Right lobe of liver (tissue), 6 donors: ENCODE measurements at regions not wholly inside any gene's neighbourhood (a gene's known extent, or its start where the extent isn't known, plus 50 kb on each side); places are given as distances from the start of the nearest gene placed in this dataset.

Source experiments
- ATAC-seq, 4 donors: fragments of 200-7000 bp; cut with Tn5 transposase; one replicate each; pipeline ENCODE4 v1.9.1; 2020; ENCODE audit warnings: mild to moderate bottlenecking in 4 of 4, moderate library complexity in 4 of 4
- DNase-seq, 3 donors: peaks; one replicate each; pipeline ENCODE4 v3.0.0-alpha.2; 2020
- H3K27ac ChIP-seq, 3 donors: fragments of 200-600 bp; one replicate each; pipeline ENCODE4 v1.8.0; 2022
- H3K27me3 ChIP-seq, 2 donors: fragments of 200-600 bp; one replicate each; pipeline ENCODE4 v1.8.0; 2022
- H3K36me3 ChIP-seq, 4 donors: fragments of 200-600 bp; sonication (generic) in 1 of 4; one replicate each; pipeline versions ENCODE4 v1.5.1 to v1.8.0; 2017 to 2022; ENCODE audit warnings: control low read depth in 1 of 4
- H3K4me1 ChIP-seq, 4 donors: fragments of 200-600 bp; sonication (generic) in 1 of 4; one replicate each; pipeline versions ENCODE4 v1.5.1 to v1.8.0; 2017 to 2022; ENCODE audit warnings: control low read depth in 1 of 4
- H3K4me3 ChIP-seq, 3 donors: fragments of 200-600 bp; one replicate each; pipeline ENCODE4 v1.8.0; 2022
- H3K9me3 ChIP-seq, 4 donors: fragments of 200-600 bp; sonication (generic) in 1 of 4; one replicate each; pipeline versions ENCODE4 v1.5.1 to v1.8.0; 2017 to 2022; ENCODE audit warnings: control low read depth in 1 of 4
- CTCF ChIP-seq, 4 donors: fragments of 200-600 bp in 3 of 4; fragments of 450-650 bp in 1 of 4; IDR thresholded peaks; one replicate each; pipeline versions ENCODE4 v1.5.1 to v1.8.0; 2016 to 2022; ENCODE audit warnings: antibody characterized with exemption in 4 of 4, mild to moderate bottlenecking in 2 of 4
- POLR2A ChIP-seq: fragments of 450-650 bp; IDR thresholded peaks from one replicate; pipeline ENCODE4 v1.6.1; 2017; ENCODE audit warnings: antibody characterized with exemption, mild to moderate bottlenecking
- WGBS: methylation state at CpG from one replicate; pipeline ENCODE4 v1.1.6; 2018; ENCODE audit warnings: low coverage, low lambda C conversion rate; ENCODE audit not compliant: insufficient coverage; ENCODE audit errors: missing lambda C conversion rate; 5-methylcytosine and 5-hydroxymethylcytosine counted together
- intact Hi-C, 2 donors: fragments of 100-400 bp; cut with DNase I; formaldehyde crosslinking; loops; one replicate each; pipeline versions ENCODE4 v1.11.2 to v1.14.1; 2022
- donor health status: DM: no; HTN: yes; CAD: no.
- donor health status: DM: no; HTN: no; CAD: no.
- donor health status: DM: no; HTN: no; CAD: no.
- donor health status: DM: no; HTN: yes; CAD: no.
- donor health status: DM: no; HTN: yes; CAD: no.

DNA sequence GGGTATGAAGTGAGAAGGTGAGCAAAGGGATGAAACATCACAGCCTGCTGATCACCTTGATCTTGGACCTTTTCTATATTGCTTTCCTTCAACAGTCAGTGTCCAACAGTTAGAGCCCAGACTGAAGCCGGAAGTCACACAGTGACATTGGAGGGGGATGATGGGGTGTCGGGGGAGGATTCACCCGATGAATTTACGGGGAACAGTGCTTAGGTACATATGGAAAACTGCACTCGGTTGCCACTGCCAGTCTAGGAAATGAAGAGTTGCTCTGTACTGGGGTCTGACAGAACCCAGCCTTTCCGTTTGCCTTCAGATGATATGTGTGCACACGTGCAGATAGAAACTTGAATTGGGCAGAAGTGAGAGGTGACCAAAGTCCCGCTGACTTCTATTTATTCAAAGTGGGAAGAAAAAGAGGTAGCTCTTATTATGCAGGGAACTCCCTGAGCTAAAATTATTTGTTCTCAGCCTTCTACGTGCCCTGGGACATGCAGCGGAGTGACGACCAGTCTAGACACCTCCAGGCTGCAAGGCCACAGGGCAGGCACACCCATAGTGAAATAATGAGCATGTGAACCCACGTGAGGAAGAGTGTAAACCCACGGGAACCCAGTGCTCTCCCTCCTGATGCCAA lies 107.2 kb upstream of the INHBA start:
- Histone ChIP-seq H3K27me3 (no peaks in the 10 kb centered on the region), H3K27ac (no peak overlapping the region), H3K36me3 (no peaks in the 10 kb centered on the region), H3K4me3 (no peak overlapping the region), H3K4me1 (no peaks in the 10 kb centered on the region), H3K9me3 (no peaks in the 10 kb centered on the region)
- DNase-seq (no peak), ATAC-seq (no peak)
- no peak for TF ChIP-seq CTCF (IDR thresholded peaks at IDR 0.05)
- TF ChIP-seq POLR2A, result no peak
- WGBS, result 56% methylated on average over 13 of the region's 13 CpGs
- intact Hi-C loops, result no loop called here

- ATAC-seq (no peak), DNase-seq (no peak)
- Histone ChIP-seq H3K9me3 (no peaks in the 10 kb centered on the region), H3K36me3 (no peaks in the 10 kb centered on the region), H3K4me1 (no peaks in the 10 kb centered on the region), H3K4me3 (no peak overlapping the region), H3K27ac (no peak overlapping the region), H3K27me3 (no peaks in the 10 kb centered on the region)
- TF ChIP-seq CTCF (IDR thresholded peaks at IDR 0.05) (no peak), POLR2A (no peak)
- whole genome bisulfite sequencing, result 50% methylated on average over 1 of the region's 1 CpG
- intact Hi-C loops, result no loop called here
Observed at GRCh38 chr7:41809529-41809939, 106.6 kb upstream of the INHBA start.

DNA sequence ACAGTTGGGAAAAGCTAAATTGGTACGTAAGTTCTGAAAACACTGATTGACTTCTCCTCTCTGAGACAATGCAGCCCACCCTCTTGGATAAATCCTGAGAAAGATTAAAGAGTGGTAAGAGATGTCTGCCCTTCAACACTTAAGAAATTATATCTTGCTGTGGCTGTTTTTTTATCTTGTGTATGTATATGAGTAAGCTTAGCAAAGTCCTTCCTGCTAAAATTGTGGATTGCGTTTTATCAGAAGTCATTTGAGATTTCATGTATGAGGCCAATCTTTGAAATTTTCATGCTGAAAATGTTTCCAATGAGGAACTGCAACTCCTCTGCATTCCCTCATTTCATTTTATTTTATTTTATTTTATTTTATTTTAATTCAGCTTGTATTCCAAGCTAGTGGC lies 106.2 kb upstream of the INHBA start:
- Histone ChIP-seq H3K4me1 (no peaks in the 10 kb centered on the region), H3K36me3 (no peaks in the 10 kb centered on the region), H3K27me3 (no peaks in the 10 kb centered on the region), H3K9me3 (no peaks in the 10 kb centered on the region), H3K4me3 (no peak overlapping the region), H3K27ac (no peak overlapping the region)
- intact Hi-C loops, result no loop called here
- 67% methylated on average over 2 of the region's 2 CpGs for WGBS
- TF ChIP-seq CTCF (IDR thresholded peaks at IDR 0.05), result no peak
- TF ChIP-seq POLR2A, result no peak
- ATAC-seq, result no peak
- no peak for DNase-seq

GRCh38 chr7:41808541-41808940 lies 105.7 kb upstream of the INHBA start:
- intact Hi-C loops, result no loop called here
- 100% methylated on average over 1 of the region's 3 CpGs for WGBS

More at GRCh38 chr7:41808541-41808940, 105.7 kb upstream of the INHBA start:
- H3K27ac ChIP-seq, result no peak overlapping the region
- H3K27me3 ChIP-seq, result no peaks in the 10 kb centered on the region
- TF ChIP-seq POLR2A (no peak), CTCF (IDR thresholded peaks at IDR 0.05) (no peak)
- no peaks in the 10 kb centered on the region for H3K9me3 ChIP-seq
- H3K4me1 ChIP-seq, result no peaks in the 10 kb centered on the region
- H3K36me3 ChIP-seq, result no peaks in the 10 kb centered on the region
- no peak overlapping the region for H3K4me3 ChIP-seq
- DNase-seq (no peak), ATAC-seq (no peak)
